SU-DHL-6 (cell line): ENCODE measurements at regions not wholly inside any gene's neighbourhood (a gene's known extent, or its start where the extent isn't known, plus 50 kb on each side); places are given as distances from the start of the nearest gene placed in this dataset.

ENCODE experiments used
- CTCF ChIP-seq: fragments of 200-600 bp; sonication (generic); IDR thresholded peaks from one replicate; pipeline ENCODE4 v1.5.1; 2017; ENCODE audit warnings: antibody characterized with exemption, mild to moderate bottlenecking, low read length, moderate library complexity; ENCODE audit not compliant: insufficient read depth, poor library complexity, severe bottlenecking
- EZH2phosphoT487 ChIP-seq: fragments of 200-600 bp; sonication (generic), shearing (Covaris generic); conservative IDR thresholded peaks from 2 replicates; pipeline ENCODE4 v1.6.1; 2018; ENCODE audit warnings: mild to moderate bottlenecking, antibody characterized with exemption, low read length, moderate library complexity, mixed read lengths

GRCh38 chr9:87336407-87336806 is 161.3 kb upstream of the DAPK1 start:
- TF ChIP-seq CTCF (no peak), EZH2phosphoT487 (no peak)
